ENCODE measurements at regions not wholly inside any gene's neighbourhood (a gene's known extent, or its start where the extent isn't known, plus 50 kb on each side); places are given as distances from the start of the nearest gene placed in this dataset.

GRCh38 chr9:8205576-8205975 is 406.0 kb upstream of the DMAC1 start:
- Mint-ChIP-seq H3K27ac (no peak overlapping the region), H3K4me3 (no peak overlapping the region), H3K27me3 (ENCODE audit: insufficient read depth) (peaks cover 3% of the 10 kb centered on the region), H3K9me3 (peaks cover under 1% of the 10 kb centered on the region), H3K4me1 (peaks cover 10% of the 10 kb centered on the region), H3K36me3 (ENCODE audit: low read depth) (no peaks in the 10 kb centered on the region)
- no peak for TF ChIP-seq CTCF (conservative IDR thresholded peaks at IDR 0.05)
- Histone ChIP-seq H3K4me1 (ENCODE audit: control insufficient read depth, insufficient read depth, low read length) (no peaks in the 10 kb centered on the region), H3K27me3 (ENCODE audit: control insufficient read depth, insufficient read depth, low read length, poor library complexity, severe bottlenecking) (no peaks in the 10 kb centered on the region), H3K9me3 (ENCODE audit: control insufficient read depth, low read length) (no peaks in the 10 kb centered on the region), H3K27ac (ENCODE audit: low read depth, low read length) (no peak overlapping the region), H3K36me3 (ENCODE audit: control insufficient read depth, insufficient read depth, low read length) (no peaks in the 10 kb centered on the region), H3K9ac (ENCODE audit: extremely low read depth, low read length, poor library complexity, severe bottlenecking) (no peak overlapping the region), H3K4me3 (ENCODE audit: low read length) (no peak overlapping the region)
- DNase-seq, result no peak

DNA sequence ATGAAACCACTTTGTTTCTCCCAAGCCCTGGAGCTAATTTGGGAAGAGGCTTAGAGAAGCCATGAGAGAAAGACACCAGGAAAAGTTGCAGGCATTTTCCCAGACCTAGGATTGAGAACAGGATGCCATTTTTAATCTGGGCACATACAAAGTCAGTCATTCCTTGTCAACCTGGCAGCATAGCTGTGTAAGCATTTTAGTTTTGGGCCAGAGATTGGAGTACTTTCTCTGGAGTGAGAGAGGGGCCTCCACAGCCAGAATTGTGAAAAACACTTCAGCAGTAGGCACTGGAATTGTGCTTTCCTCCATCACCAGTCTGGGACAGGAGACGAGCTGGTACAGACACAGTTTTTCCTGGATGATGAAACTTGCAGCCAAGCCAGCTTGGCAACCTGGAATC is 390.3 kb upstream of the DMAC1 start:
- no peaks in the 10 kb centered on the region for H3K36me3 ChIP-seq (ENCODE audit: control insufficient read depth, insufficient read depth, low read length)
- peaks cover 15% of the 10 kb centered on the region for H3K9me3 ChIP-seq (ENCODE audit: control insufficient read depth, low read length)
- Mint-ChIP-seq H3K36me3 (ENCODE audit: low read depth) (no peaks in the 10 kb centered on the region), H3K4me1 (no peaks in the 10 kb centered on the region), H3K27me3 (ENCODE audit: insufficient read depth) (peaks cover 8% of the 10 kb centered on the region), H3K27ac (no peak overlapping the region), H3K4me3 (no peak overlapping the region), H3K9me3 (peaks cover 12% of the 10 kb centered on the region)
- H3K9ac ChIP-seq (ENCODE audit: extremely low read depth, low read length, poor library complexity, severe bottlenecking), result no peak overlapping the region
- no peaks in the 10 kb centered on the region for H3K27me3 ChIP-seq (ENCODE audit: control insufficient read depth, insufficient read depth, low read length, poor library complexity, severe bottlenecking)
- no peak overlapping the region for H3K27ac ChIP-seq (ENCODE audit: low read depth, low read length)
- TF ChIP-seq CTCF (conservative IDR thresholded peaks at IDR 0.05), result no peak
- H3K4me3 ChIP-seq (ENCODE audit: low read length), result no peak overlapping the region
- H3K4me1 ChIP-seq (ENCODE audit: control insufficient read depth, insufficient read depth, low read length), result no peaks in the 10 kb centered on the region
- WGBS, 2 experiments (ENCODE audit: insufficient coverage in 1 of 2, insufficient read length in 1 of 2), result 85 to 100% methylated on average over 1 of the region's 1 CpG
- no peak for DNase-seq

DNA sequence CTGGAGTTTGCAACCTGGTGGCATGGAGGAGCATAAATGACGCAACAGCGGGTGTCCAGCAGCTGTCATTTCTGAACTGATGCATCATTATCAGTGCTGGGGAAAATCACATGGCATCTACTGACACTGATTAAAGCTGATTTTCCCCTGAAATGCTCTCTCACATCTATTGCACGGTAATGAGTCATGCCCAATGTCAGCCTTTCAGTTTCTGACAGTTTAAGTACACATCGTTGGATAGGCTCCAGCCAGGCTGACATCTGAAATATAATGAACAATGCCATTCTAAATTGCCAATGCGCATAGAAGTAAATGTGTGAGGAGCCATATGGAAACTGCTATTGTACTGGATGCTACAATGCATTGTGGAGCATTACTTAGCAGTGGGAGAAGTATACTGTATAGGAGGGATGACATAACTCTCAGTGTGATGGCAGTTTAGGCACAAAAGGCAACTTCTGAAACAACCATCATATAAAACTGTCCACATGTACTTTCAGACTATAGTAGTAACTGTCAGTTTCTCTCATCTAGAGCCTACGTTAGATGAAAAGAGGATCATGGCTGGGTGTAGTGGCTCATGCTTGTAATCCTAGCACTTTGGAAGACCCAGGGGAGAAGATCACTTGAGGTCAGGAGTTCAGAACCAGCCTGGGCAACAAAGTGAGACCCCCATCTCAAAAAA is 389.3 kb upstream of the DMAC1 start:
- peaks cover 15% of the 10 kb centered on the region for H3K9me3 ChIP-seq (ENCODE audit: control insufficient read depth, low read length)
- Mint-ChIP-seq H3K36me3 (ENCODE audit: low read depth) (no peaks in the 10 kb centered on the region), H3K27ac (no peak overlapping the region), H3K4me1 (no peaks in the 10 kb centered on the region), H3K4me3 (no peak overlapping the region), H3K27me3 (ENCODE audit: insufficient read depth) (peaks cover 1% of the 10 kb centered on the region), H3K9me3 (peaks cover 12% of the 10 kb centered on the region)
- WGBS, 2 experiments (ENCODE audit: insufficient coverage in 1 of 2, insufficient read length in 1 of 2), result 85 to 92% methylated on average over 6 of the region's 6 CpGs
- no peak for TF ChIP-seq CTCF (conservative IDR thresholded peaks at IDR 0.05)
- no peak for DNase-seq
- H3K36me3 ChIP-seq (ENCODE audit: control insufficient read depth, insufficient read depth, low read length), result no peaks in the 10 kb centered on the region
- H3K9ac ChIP-seq (ENCODE audit: extremely low read depth, low read length, poor library complexity, severe bottlenecking), result no peak overlapping the region
- no peak overlapping the region for H3K27ac ChIP-seq (ENCODE audit: low read depth, low read length)
- no peaks in the 10 kb centered on the region for H3K4me1 ChIP-seq (ENCODE audit: control insufficient read depth, insufficient read depth, low read length)
- H3K27me3 ChIP-seq (ENCODE audit: control insufficient read depth, insufficient read depth, low read length, poor library complexity, severe bottlenecking), result no peaks in the 10 kb centered on the region
- H3K4me3 ChIP-seq (ENCODE audit: low read length), result no peak overlapping the region
